H9 (cell line): ENCODE measurements at regions not wholly inside any gene's neighbourhood (a gene's known extent, or its start where the extent isn't known, plus 50 kb on each side); places are given as distances from the start of the nearest gene placed in this dataset.
"Not testable (repeated sequence)": the region's sequence is repeated elsewhere in the genome, so short reads cannot be mapped to it uniquely, and the experiment has no call there.

ENCODE experiments used
- DNase-seq: peaks from one replicate; pipeline ENCODE4 v3.0.0-alpha.2; 2017
- H2AFZ ChIP-seq: one replicate; pipeline ENCODE4 v1.6.1; 2013; ENCODE audit warnings: mild to moderate bottlenecking, low read length, control low read depth, moderate library complexity
- H2AK5ac ChIP-seq: 2 replicates; pipeline ENCODE4 v1.6.1; 2013; ENCODE audit warnings: low read length, control low read depth, mixed read lengths; ENCODE audit not compliant: insufficient read length
- H2BK120ac ChIP-seq: one replicate; pipeline ENCODE4 v1.6.1; 2013; ENCODE audit warnings: low read depth, mild to moderate bottlenecking, low read length, control low read depth, inconsistent platforms; ENCODE audit not compliant: poor library complexity, severe bottlenecking
- H2BK12ac ChIP-seq: 2 replicates; pipeline ENCODE4 v1.6.1; 2013; ENCODE audit warnings: low read length, control low read depth, mixed read lengths, low read depth; ENCODE audit not compliant: insufficient read length
- H2BK15ac ChIP-seq: 2 replicates; pipeline ENCODE4 v1.6.1; 2013; ENCODE audit warnings: low read depth, low read length, control low read depth
- H2BK20ac ChIP-seq: one replicate; pipeline ENCODE4 v1.6.1; 2013; ENCODE audit warnings: low read depth, mild to moderate bottlenecking, low read length, control low read depth, inconsistent platforms; ENCODE audit not compliant: poor library complexity, severe bottlenecking
- H2BK5ac ChIP-seq: 2 replicates; pipeline ENCODE4 v1.6.1; 2013; ENCODE audit warnings: low read length, control low read depth, mixed read lengths; ENCODE audit not compliant: insufficient read length
- H3K14ac ChIP-seq: 2 replicates; pipeline ENCODE4 v1.6.1; 2013; ENCODE audit warnings: low read length, control low read depth; ENCODE audit not compliant: insufficient read depth
- H3K18ac ChIP-seq: 2 replicates; pipeline ENCODE4 v1.6.1; 2013; ENCODE audit warnings: low read depth, mild to moderate bottlenecking, mixed read lengths, low read length, control low read depth; ENCODE audit not compliant: insufficient read length
- H3K23ac ChIP-seq: 2 replicates; pipeline ENCODE4 v1.6.1; 2013; ENCODE audit warnings: low read length, control low read depth, mixed read lengths, low read depth; ENCODE audit not compliant: insufficient read length
- H3K23me2 ChIP-seq: 2 replicates; pipeline ENCODE4 v1.6.1; 2013; ENCODE audit warnings: low read depth, mild to moderate bottlenecking, mixed read lengths, low read length, control low read depth; ENCODE audit not compliant: insufficient read length, poor library complexity, severe bottlenecking
- H3K27ac ChIP-seq: 2 replicates; pipeline ENCODE4 v1.5.1; 2013; ENCODE audit warnings: low read length, control low read depth, mixed read lengths, low read depth; ENCODE audit not compliant: insufficient read length
- H3K27me3 ChIP-seq: 2 replicates; pipeline ENCODE4 v1.6.1; 2013; ENCODE audit warnings: low read length, control low read depth, inconsistent platforms; ENCODE audit not compliant: insufficient read depth
- H3K4ac ChIP-seq: 2 replicates; pipeline ENCODE4 v1.6.1; 2013; ENCODE audit warnings: low read depth, mild to moderate bottlenecking, control low read depth, inconsistent platforms, low read length, moderate library complexity
- H3K4me1 ChIP-seq: 2 replicates; pipeline ENCODE4 v1.6.1; 2013; ENCODE audit warnings: low read length, control low read depth, inconsistent platforms; ENCODE audit not compliant: insufficient read depth
- H3K4me2 ChIP-seq: 2 replicates; pipeline ENCODE4 v1.6.1; 2013; ENCODE audit warnings: low read length, control low read depth, mixed read lengths; ENCODE audit not compliant: insufficient read length, insufficient read depth
- H3K56ac ChIP-seq: 2 replicates; pipeline ENCODE4 v1.6.1; 2013; ENCODE audit warnings: low read depth, mild to moderate bottlenecking, mixed read lengths, low read length, control low read depth; ENCODE audit not compliant: insufficient read length
- H3K79me1 ChIP-seq: 2 replicates; pipeline ENCODE4 v1.6.1; 2013; ENCODE audit warnings: low read depth, mild to moderate bottlenecking, moderate library complexity, low read length, control low read depth, inconsistent platforms; ENCODE audit not compliant: insufficient read depth, poor library complexity, severe bottlenecking
- H3K79me2 ChIP-seq: 2 replicates; pipeline ENCODE4 v1.6.1; 2013; ENCODE audit warnings: low read length, control low read depth, inconsistent platforms; ENCODE audit not compliant: insufficient read depth
- H3K9ac ChIP-seq: 2 replicates; pipeline ENCODE4 v1.6.1; 2013; ENCODE audit warnings: low read length, control low read depth, mixed read lengths; ENCODE audit not compliant: insufficient read length; ENCODE audit errors: extremely low read depth
- H3K9me3 ChIP-seq: one replicate; pipeline ENCODE4 v1.6.1; 2013; ENCODE audit warnings: low read depth, low read length, inconsistent platforms; ENCODE audit not compliant: control insufficient read depth
- H3T11ph ChIP-seq: one replicate; pipeline ENCODE4 v1.6.1; 2013; ENCODE audit warnings: mild to moderate bottlenecking, low read length, control low read depth, inconsistent platforms
- H4K20me1 ChIP-seq: one replicate; pipeline ENCODE4 v1.6.1; 2013; ENCODE audit not compliant: control insufficient read depth, insufficient read length, insufficient read depth
- H4K5ac ChIP-seq: 2 replicates; pipeline ENCODE4 v1.6.1; 2013; ENCODE audit warnings: low read depth, mild to moderate bottlenecking, mixed read lengths, low read length, control low read depth; ENCODE audit not compliant: insufficient read length
- H4K8ac ChIP-seq: replicated peaks from 2 replicates; pipeline ENCODE4 v1.6.1; 2013; ENCODE audit warnings: low read length, control low read depth, mixed read lengths, low read depth; ENCODE audit not compliant: insufficient read length
- H4K91ac ChIP-seq: 2 replicates; pipeline ENCODE4 v1.6.1; 2013; ENCODE audit warnings: low read depth, mild to moderate bottlenecking, moderate library complexity, mixed read lengths, low read length, control low read depth; ENCODE audit not compliant: insufficient read length
- H3K27ac Mint-ChIP-seq, 3 experiments: 2 replicates in 2 of 3; 3 replicates in 1 of 3; pipeline ENCODE4 v1.8.0; 2020 to 2021; ENCODE audit warnings: mixed read lengths in 3 of 3, mild to moderate bottlenecking in 1 of 3, moderate library complexity in 1 of 3
- H3K27me3 Mint-ChIP-seq: 2 replicates; pipeline ENCODE4 v1.8.0; 2021; ENCODE audit warnings: low read depth, mild to moderate bottlenecking, moderate library complexity, mixed read lengths
- H3K36me3 Mint-ChIP-seq, 3 experiments: 2 replicates in 2 of 3; 3 replicates in 1 of 3; pipeline ENCODE4 v1.8.0; 2020 to 2021; ENCODE audit warnings: low read depth in 3 of 3, mixed read lengths in 3 of 3; ENCODE audit not compliant: insufficient read depth in 1 of 3
- H3K4me1 Mint-ChIP-seq, 2 experiments: 2 replicates each; pipeline ENCODE4 v1.8.0; 2020; ENCODE audit warnings: mixed read lengths in 2 of 2
- H3K4me3 Mint-ChIP-seq, 2 experiments: 2 replicates in 1 of 2; 3 replicates in 1 of 2; pipeline ENCODE4 v1.8.0; 2020 to 2021; ENCODE audit warnings: mild to moderate bottlenecking in 2 of 2, mixed read lengths in 2 of 2, moderate library complexity in 1 of 2
- H3K9me3 Mint-ChIP-seq, 2 experiments: 2 replicates in 1 of 2; 3 replicates in 1 of 2; pipeline ENCODE4 v1.8.0; 2020; ENCODE audit warnings: mild to moderate bottlenecking in 2 of 2, mixed read lengths in 2 of 2, moderate library complexity in 1 of 2
- WGBS: extraction: QIAGEN DNeasy Blood & Tissue Kit; methylation state at CpG from one replicate; pipeline ENCODE4 v1.1.7; 2013; ENCODE audit warnings: missing lambda C conversion rate, low lambda C conversion rate, mixed read lengths; ENCODE audit not compliant: insufficient read length; ENCODE audit errors: extremely low coverage; 5-methylcytosine and 5-hydroxymethylcytosine counted together
- TF ChIP-seq, protein P1 (sequence below): fragments of 200-600 bp; sonication (generic); conservative IDR thresholded peaks from 3 replicates; pipeline ENCODE4 v1.8.0; 2021; ENCODE audit warnings: antibody characterized with exemption, mild to moderate bottlenecking

DNA sequence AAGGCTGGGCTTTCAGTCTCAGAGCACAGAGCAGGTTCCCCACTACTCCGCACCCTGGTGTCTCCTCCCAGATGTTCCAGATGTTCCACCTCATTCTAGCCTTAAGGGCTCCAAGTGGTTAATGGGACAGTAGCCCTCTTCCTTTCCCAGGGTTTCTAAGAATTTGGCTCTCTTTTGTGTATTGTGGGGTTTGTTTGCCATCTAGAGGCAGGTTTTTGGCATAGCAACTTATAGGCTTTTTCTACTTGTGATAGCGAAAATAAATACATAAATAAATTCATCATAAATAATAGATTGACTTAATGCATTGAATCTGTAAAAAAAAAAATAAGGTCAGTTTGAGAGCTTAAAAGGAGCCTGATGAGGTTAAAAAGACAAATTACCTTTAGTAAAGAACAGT is 86.1 kb upstream of the XKR3 start:
- peaks cover 26% of the 10 kb centered on the region for H3K27me3 Mint-ChIP-seq
- H3K56ac ChIP-seq, H2BK15ac ChIP-seq, H3K9ac ChIP-seq, H4K20me1 ChIP-seq, H3T11ph ChIP-seq, H3K4me3 Mint-ChIP-seq, H4K91ac ChIP-seq, H3K4me1 Mint-ChIP-seq, H2BK20ac ChIP-seq, H2AK5ac ChIP-seq, H3K23me2 ChIP-seq, H3K79me2 ChIP-seq, H3K27ac ChIP-seq, H4K5ac ChIP-seq, H3K27ac Mint-ChIP-seq, H3K4me1 ChIP-seq, H3K4ac ChIP-seq, H3K27me3 ChIP-seq, H2AFZ ChIP-seq, H3K18ac ChIP-seq, H4K8ac ChIP-seq, H3K4me2 ChIP-seq, H3K14ac ChIP-seq, DNase-seq, H2BK12ac ChIP-seq, H3K9me3 ChIP-seq, H2BK5ac ChIP-seq, H3K23ac ChIP-seq, H3K36me3 Mint-ChIP-seq, H2BK120ac ChIP-seq, H3K79me1 ChIP-seq: not testable (repeated sequence)
- TF ChIP-seq, protein P1, sequence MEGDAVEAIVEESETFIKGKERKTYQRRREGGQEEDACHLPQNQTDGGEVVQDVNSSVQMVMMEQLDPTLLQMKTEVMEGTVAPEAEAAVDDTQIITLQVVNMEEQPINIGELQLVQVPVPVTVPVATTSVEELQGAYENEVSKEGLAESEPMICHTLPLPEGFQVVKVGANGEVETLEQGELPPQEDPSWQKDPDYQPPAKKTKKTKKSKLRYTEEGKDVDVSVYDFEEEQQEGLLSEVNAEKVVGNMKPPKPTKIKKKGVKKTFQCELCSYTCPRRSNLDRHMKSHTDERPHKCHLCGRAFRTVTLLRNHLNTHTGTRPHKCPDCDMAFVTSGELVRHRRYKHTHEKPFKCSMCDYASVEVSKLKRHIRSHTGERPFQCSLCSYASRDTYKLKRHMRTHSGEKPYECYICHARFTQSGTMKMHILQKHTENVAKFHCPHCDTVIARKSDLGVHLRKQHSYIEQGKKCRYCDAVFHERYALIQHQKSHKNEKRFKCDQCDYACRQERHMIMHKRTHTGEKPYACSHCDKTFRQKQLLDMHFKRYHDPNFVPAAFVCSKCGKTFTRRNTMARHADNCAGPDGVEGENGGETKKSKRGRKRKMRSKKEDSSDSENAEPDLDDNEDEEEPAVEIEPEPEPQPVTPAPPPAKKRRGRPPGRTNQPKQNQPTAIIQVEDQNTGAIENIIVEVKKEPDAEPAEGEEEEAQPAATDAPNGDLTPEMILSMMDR: peak; percentile 58; the same call in 2 of the 3 replicates
- peaks cover 59 to 64% of the 10 kb centered on the region in 2 experiments for H3K9me3 Mint-ChIP-seq
- WGBS: no CpG with 5 or more reads among the region's 2 CpGs

DNA sequence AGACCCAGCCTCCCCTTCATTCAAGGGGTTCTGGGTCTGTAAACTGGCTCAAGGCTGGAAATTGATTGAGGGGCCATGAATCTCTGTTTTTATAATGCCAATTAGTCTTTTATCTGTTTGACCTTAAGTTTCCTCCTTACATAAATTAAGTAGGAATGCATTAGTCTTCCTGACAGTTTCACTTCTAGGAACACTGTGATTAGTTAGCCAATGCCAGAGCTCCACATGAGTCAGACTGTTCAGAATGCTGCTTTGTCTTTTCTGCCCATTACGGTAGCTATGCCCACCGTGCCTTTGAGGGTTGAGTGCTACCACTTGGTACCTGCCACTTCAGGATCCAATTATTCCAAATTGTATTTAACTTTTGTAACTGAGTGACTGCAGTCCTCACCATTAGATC is 76.8 kb upstream of the XKR3 start:
- not testable (repeated sequence) for H3T11ph ChIP-seq, H2BK5ac ChIP-seq, H3K56ac ChIP-seq, H2BK120ac ChIP-seq, H3K18ac ChIP-seq, H3K23me2 ChIP-seq, H3K4me1 Mint-ChIP-seq, H4K91ac ChIP-seq, H3K79me1 ChIP-seq, H3K27me3 Mint-ChIP-seq, DNase-seq, H3K79me2 ChIP-seq, H3K14ac ChIP-seq, H4K20me1 ChIP-seq, H3K4me1 ChIP-seq, H4K5ac ChIP-seq, H3K4me3 Mint-ChIP-seq, H4K8ac ChIP-seq, H3K27ac ChIP-seq, H3K4ac ChIP-seq, H3K9me3 ChIP-seq, H3K9ac ChIP-seq, H3K4me2 ChIP-seq, H2AK5ac ChIP-seq, H2BK15ac ChIP-seq, H2AFZ ChIP-seq, H3K23ac ChIP-seq, H3K36me3 Mint-ChIP-seq, H3K27me3 ChIP-seq, H2BK20ac ChIP-seq, H2BK12ac ChIP-seq, H3K27ac Mint-ChIP-seq
- no CpG with 5 or more reads among the region's 2 CpGs for WGBS
- H3K9me3 Mint-ChIP-seq: peaks cover 34 to 36% of the 10 kb centered on the region in 2 experiments
